Duodenal mucosa (tissue), 2 donors: ENCODE measurements at regions not wholly inside any gene's neighbourhood (a gene's known extent, or its start where the extent isn't known, plus 50 kb on each side); places are given as distances from the start of the nearest gene placed in this dataset.

Source experiments
- H3K27ac ChIP-seq: one replicate; pipeline ENCODE4 v1.7.0; 2013; ENCODE audit warnings: low read depth, low read length
- H3K27me3 ChIP-seq, 2 donors: one replicate each; pipeline ENCODE4 v1.7.0; 2013; ENCODE audit warnings: low read length in 2 of 2, control low read depth in 1 of 2; ENCODE audit not compliant: insufficient read depth in 2 of 2, control insufficient read depth in 1 of 2
- H3K36me3 ChIP-seq, 2 donors: one replicate each; pipeline ENCODE4 v1.7.0; 2013; ENCODE audit warnings: low read length in 2 of 2, control low read depth in 1 of 2; ENCODE audit not compliant: insufficient read depth in 2 of 2, control insufficient read depth in 1 of 2
- H3K4me1 ChIP-seq, 2 donors: one replicate each; pipeline ENCODE4 v1.7.0; 2013; ENCODE audit warnings: low read length in 2 of 2, control low read depth in 1 of 2; ENCODE audit not compliant: insufficient read depth in 2 of 2, control insufficient read depth in 1 of 2
- H3K4me3 ChIP-seq, 2 donors: one replicate each; pipeline ENCODE4 v1.7.0; 2013; ENCODE audit warnings: low read length in 2 of 2, low read depth in 1 of 2
- H3K9ac ChIP-seq, 2 donors: one replicate each; pipeline ENCODE4 v1.7.0; 2013; ENCODE audit warnings: low read length in 2 of 2, low read depth in 1 of 2
- H3K9me3 ChIP-seq, 2 donors: one replicate each; pipeline ENCODE4 v1.7.0; 2013; ENCODE audit warnings: low read length in 2 of 2, control low read depth in 1 of 2; ENCODE audit not compliant: control insufficient read depth in 1 of 2

DNA sequence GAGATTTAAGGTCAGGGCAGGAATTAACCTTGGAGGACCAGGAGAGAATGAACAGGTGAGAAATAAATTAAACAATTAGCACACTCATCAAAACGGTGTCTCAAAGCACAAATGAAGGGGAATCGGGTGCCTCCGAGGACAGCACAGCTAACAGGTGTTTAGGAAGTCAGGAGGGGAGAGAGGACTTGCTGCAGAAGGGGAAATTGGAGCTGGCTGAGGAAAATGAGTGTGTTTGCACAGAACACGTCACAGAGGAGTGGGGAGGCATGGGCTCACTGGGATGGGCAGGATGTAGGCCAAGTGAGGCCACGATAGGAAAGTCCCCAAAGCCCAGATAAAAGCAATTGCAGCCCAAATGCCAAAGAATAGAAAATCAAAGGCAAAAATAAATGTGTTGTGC is 121.7 kb downstream of the ZNF664 start:
- no peak overlapping the region for H3K9ac ChIP-seq
- H3K36me3 ChIP-seq = no peaks in the 10 kb centered on the region
- no peak overlapping the region for H3K4me3 ChIP-seq
- peaks cover 0 to 3% of the 10 kb centered on the region in 2 donors for H3K9me3 ChIP-seq
- peaks cover 0 to 6% of the 10 kb centered on the region in 2 donors for H3K27me3 ChIP-seq
- no peak overlapping the region for H3K27ac ChIP-seq
- no peaks in the 10 kb centered on the region for H3K4me1 ChIP-seq

DNA sequence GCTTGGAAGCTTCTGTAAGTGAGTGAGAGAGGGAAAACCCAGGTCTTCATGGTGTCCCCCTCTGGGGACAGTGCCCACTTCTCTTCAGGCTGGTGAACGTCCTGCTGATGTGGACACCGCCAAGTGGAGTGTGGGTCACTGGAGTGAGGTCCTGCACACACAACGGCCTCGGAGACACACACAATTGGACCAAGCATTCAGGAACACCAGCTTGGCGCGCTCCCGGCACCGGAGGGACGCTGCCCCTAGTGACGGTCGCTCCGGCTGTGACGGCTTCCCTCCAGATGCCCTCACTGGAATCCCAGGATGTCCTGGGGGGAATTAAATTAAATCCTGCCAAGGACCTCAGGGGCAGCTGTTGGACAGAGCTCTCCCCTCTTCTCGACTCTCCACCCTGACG is 123.1 kb downstream of the ZNF664 start:
- H3K27me3 ChIP-seq = peaks cover 0 to 6% of the 10 kb centered on the region in 2 donors
- no peak overlapping the region for H3K27ac ChIP-seq
- no peak overlapping the region for H3K9ac ChIP-seq
- H3K9me3 ChIP-seq = peaks cover 0 to 3% of the 10 kb centered on the region in 2 donors
- no peak overlapping the region for H3K4me3 ChIP-seq
- H3K4me1 ChIP-seq = no peaks in the 10 kb centered on the region
- H3K36me3 ChIP-seq = no peaks in the 10 kb centered on the region

GRCh38 chr12:124096869-124097434 is 123.9 kb downstream of the ZNF664 start:
- Histone ChIP-seq H3K9ac (no peak overlapping the region), H3K27ac (no peak overlapping the region), H3K4me3 (no peak overlapping the region), H3K27me3 (peaks cover 0 to 6% of the 10 kb centered on the region in 2 donors), H3K9me3 (peaks cover 0 to 3% of the 10 kb centered on the region in 2 donors), H3K4me1 (no peaks in the 10 kb centered on the region), H3K36me3 (no peaks in the 10 kb centered on the region)

GRCh38 chr12:124097701-124098100 is 124.7 kb downstream of the ZNF664 start:
- peaks cover 0 to 6% of the 10 kb centered on the region in 2 donors for H3K27me3 ChIP-seq
- H3K9ac ChIP-seq = no peak overlapping the region
- H3K27ac ChIP-seq = no peak overlapping the region
- no peaks in the 10 kb centered on the region for H3K36me3 ChIP-seq
- H3K4me3 ChIP-seq = no peak overlapping the region
- H3K9me3 ChIP-seq = peaks cover 0 to 3% of the 10 kb centered on the region in 2 donors
- H3K4me1 ChIP-seq = no peaks in the 10 kb centered on the region

GRCh38 chr12:124098101-124098757 is 125.2 kb downstream of the ZNF664 start:
- no peaks in the 10 kb centered on the region for H3K4me1 ChIP-seq
- no peak overlapping the region for H3K9ac ChIP-seq
- H3K4me3 ChIP-seq = no peak overlapping the region
- peaks cover 0 to under 1% of the 10 kb centered on the region in 2 donors for H3K9me3 ChIP-seq
- H3K27ac ChIP-seq = no peak overlapping the region
- H3K36me3 ChIP-seq = no peaks in the 10 kb centered on the region
- peaks cover 0 to 6% of the 10 kb centered on the region in 2 donors for H3K27me3 ChIP-seq

GRCh38 chr12:124098887-124099286 is 125.9 kb downstream of the ZNF664 start:
- Histone ChIP-seq H3K36me3 (no peaks in the 10 kb centered on the region), H3K9ac (no peak overlapping the region), H3K9me3 (no peaks in the 10 kb centered on the region), H3K27me3 (peaks cover 0 to 6% of the 10 kb centered on the region in 2 donors), H3K4me3 (no peak overlapping the region), H3K4me1 (no peaks in the 10 kb centered on the region), H3K27ac (no peak overlapping the region)

GRCh38 chr12:124099661-124100060 is 126.6 kb downstream of the ZNF664 start:
- Histone ChIP-seq H3K4me3 (no peak overlapping the region), H3K9ac (no peak overlapping the region), H3K27ac (no peak overlapping the region), H3K9me3 (no peaks in the 10 kb centered on the region), H3K36me3 (no peaks in the 10 kb centered on the region), H3K4me1 (no peaks in the 10 kb centered on the region), H3K27me3 (peaks cover 0 to 6% of the 10 kb centered on the region in 2 donors)

DNA sequence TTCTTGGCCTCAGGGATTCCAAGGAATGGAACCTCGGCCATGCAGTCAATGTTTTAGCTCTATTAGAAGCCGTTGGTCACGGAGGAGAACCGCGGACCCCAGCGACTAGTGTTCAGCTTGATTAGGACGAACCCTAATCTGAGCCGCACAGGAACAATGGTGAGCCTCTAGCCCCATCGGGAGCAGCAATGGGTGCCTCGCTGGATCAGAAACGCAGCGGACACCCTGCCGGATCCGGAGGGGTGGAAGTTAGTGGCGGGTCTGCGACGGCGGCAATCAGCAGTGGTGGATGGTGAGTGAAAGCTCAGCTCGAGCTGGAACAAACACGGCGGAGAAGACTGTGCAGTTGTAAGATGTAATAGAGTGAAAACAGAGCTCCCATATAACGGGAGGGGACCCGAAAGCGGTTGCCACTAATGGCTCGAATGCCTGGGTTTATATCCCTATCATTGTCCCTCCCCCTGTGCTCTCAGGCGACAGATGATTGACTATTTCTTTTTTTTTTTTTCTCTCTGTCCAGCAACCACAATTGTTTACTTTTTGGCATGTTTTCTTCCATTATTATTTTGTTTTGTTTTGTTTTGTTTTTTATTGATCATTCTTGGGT is 127.7 kb downstream of the ZNF664 start:
- Histone ChIP-seq H3K4me3 (no peak overlapping the region), H3K36me3 (no peaks in the 10 kb centered on the region), H3K27ac (no peak overlapping the region), H3K27me3 (peaks cover 0 to 6% of the 10 kb centered on the region in 2 donors), H3K4me1 (no peaks in the 10 kb centered on the region), H3K9me3 (no peaks in the 10 kb centered on the region), H3K9ac (no peak overlapping the region)

GRCh38 chr12:124105546-124105945 is 132.5 kb downstream of the ZNF664 start:
- H3K27ac ChIP-seq = no peak overlapping the region
- H3K36me3 ChIP-seq = no peaks in the 10 kb centered on the region
- no peak overlapping the region for H3K4me3 ChIP-seq
- H3K9me3 ChIP-seq = no peaks in the 10 kb centered on the region
- H3K4me1 ChIP-seq = no peaks in the 10 kb centered on the region
- no peaks in the 10 kb centered on the region for H3K27me3 ChIP-seq
- no peak overlapping the region for H3K9ac ChIP-seq

DNA sequence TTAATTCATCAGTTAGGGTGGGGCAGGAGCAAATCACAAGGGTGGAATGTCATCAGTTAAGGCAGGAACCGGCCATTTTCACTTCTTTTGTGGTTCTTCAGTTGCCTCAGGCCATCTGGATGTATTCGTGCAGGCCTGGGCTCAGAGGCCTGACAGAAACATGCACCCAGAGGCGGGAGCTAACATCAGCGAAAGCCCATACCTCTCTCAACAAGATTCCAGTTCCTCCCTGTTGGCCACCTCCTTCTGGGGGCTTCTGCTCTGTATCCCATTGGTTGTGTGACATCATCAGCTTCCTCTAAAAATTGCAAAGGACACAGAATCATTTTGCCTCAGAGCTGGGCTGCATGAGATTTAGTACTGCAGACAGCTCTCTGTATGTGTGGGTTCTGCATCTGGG is 134.3 kb downstream of the ZNF664 start:
- H3K4me1 ChIP-seq = no peaks in the 10 kb centered on the region
- H3K36me3 ChIP-seq = no peaks in the 10 kb centered on the region
- H3K9ac ChIP-seq = no peak overlapping the region
- H3K4me3 ChIP-seq = no peak overlapping the region
- no peaks in the 10 kb centered on the region for H3K9me3 ChIP-seq
- no peaks in the 10 kb centered on the region for H3K27me3 ChIP-seq
- no peak overlapping the region for H3K27ac ChIP-seq
